Nephron (organoid): ENCODE measurements at regions not wholly inside any gene's neighbourhood (a gene's known extent, or its start where the extent isn't known, plus 50 kb on each side); places are given as distances from the start of the nearest gene placed in this dataset.

Experiments used
- H3K27ac Mint-ChIP-seq, 3 experiments: 2 replicates each; pipeline ENCODE4 v1.8.0; 2020; ENCODE audit warnings: mixed read lengths in 3 of 3, mild to moderate bottlenecking in 2 of 3, moderate library complexity in 1 of 3
- H3K27me3 Mint-ChIP-seq: 2 replicates; pipeline ENCODE4 v1.8.0; 2021; ENCODE audit warnings: low read depth, mild to moderate bottlenecking, moderate library complexity, mixed read lengths
- H3K36me3 Mint-ChIP-seq: 2 replicates; pipeline ENCODE4 v1.8.0; 2020; ENCODE audit warnings: low read depth, mixed read lengths
- H3K4me1 Mint-ChIP-seq: 2 replicates; pipeline ENCODE4 v1.8.0; 2020; ENCODE audit warnings: mixed read lengths
- H3K4me3 Mint-ChIP-seq, 3 experiments: 2 replicates each; pipeline ENCODE4 v1.8.0; 2020; ENCODE audit warnings: mild to moderate bottlenecking in 3 of 3, mixed read lengths in 3 of 3, moderate library complexity in 2 of 3
- H3K9me3 Mint-ChIP-seq: 2 replicates; pipeline ENCODE4 v1.8.0; 2020; ENCODE audit warnings: mixed read lengths
- TF ChIP-seq, protein P1 (sequence below), 3 experiments: fragments of 200-600 bp; sonication (generic); IDR thresholded peaks; one replicate each; pipeline ENCODE4 v1.5.0; 2021; ENCODE audit warnings: antibody characterized with exemption in 3 of 3; ENCODE audit not compliant: unreplicated experiment in 3 of 3

DNA sequence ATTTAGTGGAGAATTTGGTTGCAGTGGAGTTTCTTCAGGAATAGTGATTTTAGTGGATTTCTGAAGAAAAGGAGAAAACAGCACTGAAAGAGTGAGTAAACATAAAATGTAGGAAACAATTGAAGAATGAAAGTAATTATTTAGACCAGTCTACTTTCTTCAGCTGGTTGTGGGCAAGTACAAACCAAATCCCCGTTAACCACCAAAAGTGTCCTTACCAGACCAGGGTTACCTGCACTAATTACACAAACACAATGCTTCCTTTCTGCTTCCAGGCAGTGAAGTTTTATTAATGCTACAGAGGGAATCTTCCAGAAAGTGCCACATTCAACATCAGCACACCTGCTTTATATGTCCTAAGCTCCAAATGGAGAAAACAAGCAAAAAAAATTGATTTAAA, 248.0 kb upstream of the TBC1D5 start:
- no peaks in the 10 kb centered on the region for H3K27me3 Mint-ChIP-seq
- no peaks in the 10 kb centered on the region for H3K36me3 Mint-ChIP-seq
- no peak overlapping the region for H3K4me3 Mint-ChIP-seq
- H3K27ac Mint-ChIP-seq: no peak overlapping the region
- no peaks in the 10 kb centered on the region for H3K9me3 Mint-ChIP-seq
- TF ChIP-seq, protein P1, sequence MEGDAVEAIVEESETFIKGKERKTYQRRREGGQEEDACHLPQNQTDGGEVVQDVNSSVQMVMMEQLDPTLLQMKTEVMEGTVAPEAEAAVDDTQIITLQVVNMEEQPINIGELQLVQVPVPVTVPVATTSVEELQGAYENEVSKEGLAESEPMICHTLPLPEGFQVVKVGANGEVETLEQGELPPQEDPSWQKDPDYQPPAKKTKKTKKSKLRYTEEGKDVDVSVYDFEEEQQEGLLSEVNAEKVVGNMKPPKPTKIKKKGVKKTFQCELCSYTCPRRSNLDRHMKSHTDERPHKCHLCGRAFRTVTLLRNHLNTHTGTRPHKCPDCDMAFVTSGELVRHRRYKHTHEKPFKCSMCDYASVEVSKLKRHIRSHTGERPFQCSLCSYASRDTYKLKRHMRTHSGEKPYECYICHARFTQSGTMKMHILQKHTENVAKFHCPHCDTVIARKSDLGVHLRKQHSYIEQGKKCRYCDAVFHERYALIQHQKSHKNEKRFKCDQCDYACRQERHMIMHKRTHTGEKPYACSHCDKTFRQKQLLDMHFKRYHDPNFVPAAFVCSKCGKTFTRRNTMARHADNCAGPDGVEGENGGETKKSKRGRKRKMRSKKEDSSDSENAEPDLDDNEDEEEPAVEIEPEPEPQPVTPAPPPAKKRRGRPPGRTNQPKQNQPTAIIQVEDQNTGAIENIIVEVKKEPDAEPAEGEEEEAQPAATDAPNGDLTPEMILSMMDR (IDR thresholded peaks at IDR 0.05; ENCODE audit: unreplicated experiment in 3 of 3): no peak
- H3K4me1 Mint-ChIP-seq: no peaks in the 10 kb centered on the region

DNA sequence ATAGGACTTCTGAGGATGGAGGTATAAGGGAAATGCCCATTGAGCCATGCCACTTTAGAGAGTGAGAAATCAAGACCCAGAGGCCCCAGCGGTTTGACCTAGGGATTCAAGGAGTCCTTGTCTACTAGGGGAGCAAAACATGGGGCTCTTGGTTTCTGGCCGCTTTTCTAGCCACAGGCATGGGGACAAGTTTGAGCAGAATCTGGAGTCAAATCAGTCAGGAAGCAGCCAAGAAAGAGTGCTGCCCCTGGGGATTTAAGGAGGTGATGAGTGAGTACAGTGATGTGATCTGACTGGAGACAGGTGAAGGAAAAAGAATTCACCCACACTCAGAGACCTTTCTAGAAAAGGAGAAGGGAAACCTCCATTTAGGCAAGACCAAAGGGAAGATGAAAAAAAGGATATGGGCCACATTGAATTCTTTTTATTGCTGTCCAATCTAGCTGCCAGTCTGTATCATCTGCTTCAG, 244.0 kb upstream of the TBC1D5 start:
- H3K27me3 Mint-ChIP-seq: no peaks in the 10 kb centered on the region
- no peak overlapping the region for H3K27ac Mint-ChIP-seq
- no peak overlapping the region for H3K4me3 Mint-ChIP-seq
- H3K4me1 Mint-ChIP-seq: no peaks in the 10 kb centered on the region
- H3K36me3 Mint-ChIP-seq: no peaks in the 10 kb centered on the region
- H3K9me3 Mint-ChIP-seq: no peaks in the 10 kb centered on the region
- TF ChIP-seq, protein P1 (IDR thresholded peaks at IDR 0.05; ENCODE audit: unreplicated experiment in 3 of 3): no peak

DNA sequence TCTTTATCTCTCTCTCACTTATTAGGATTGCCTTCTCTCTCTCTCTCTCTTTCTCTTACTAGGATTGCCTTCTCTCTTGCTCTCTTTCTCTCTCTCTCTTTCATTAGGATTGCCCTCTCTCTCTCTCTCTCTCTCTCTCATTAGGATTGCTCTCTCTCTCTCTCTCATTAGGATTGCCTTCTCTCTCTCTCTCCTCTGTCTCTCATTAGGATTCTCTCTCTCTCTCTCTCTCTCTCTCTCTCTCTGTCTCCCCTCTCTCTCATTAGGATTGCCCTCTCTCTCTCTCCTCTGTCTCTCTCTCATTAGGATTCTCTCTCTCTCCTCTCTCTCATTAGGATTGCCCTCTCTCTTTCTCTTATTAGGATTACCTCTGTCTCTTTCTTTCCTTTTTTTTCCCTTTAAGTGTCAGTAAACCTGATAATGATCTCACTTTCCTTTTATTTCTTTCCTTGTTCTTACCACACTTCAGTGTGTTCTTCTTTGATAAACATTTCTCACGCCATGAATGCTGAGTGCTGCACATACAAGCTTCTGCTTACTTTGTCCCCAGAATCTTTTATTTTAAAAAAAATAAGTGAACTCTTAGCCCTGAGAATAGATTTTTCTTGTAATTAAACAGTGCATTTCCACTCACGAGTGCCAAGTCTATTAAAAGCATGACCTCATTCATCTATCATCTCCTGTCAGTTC, 243.4 kb upstream of the TBC1D5 start:
- Mint-ChIP-seq H3K4me3 (no peak overlapping the region), H3K27ac (no peak overlapping the region), H3K9me3 (no peaks in the 10 kb centered on the region), H3K4me1 (no peaks in the 10 kb centered on the region), H3K36me3 (no peaks in the 10 kb centered on the region), H3K27me3 (no peaks in the 10 kb centered on the region)
- TF ChIP-seq, protein P1 (IDR thresholded peaks at IDR 0.05; ENCODE audit: unreplicated experiment in 3 of 3): no peak

DNA sequence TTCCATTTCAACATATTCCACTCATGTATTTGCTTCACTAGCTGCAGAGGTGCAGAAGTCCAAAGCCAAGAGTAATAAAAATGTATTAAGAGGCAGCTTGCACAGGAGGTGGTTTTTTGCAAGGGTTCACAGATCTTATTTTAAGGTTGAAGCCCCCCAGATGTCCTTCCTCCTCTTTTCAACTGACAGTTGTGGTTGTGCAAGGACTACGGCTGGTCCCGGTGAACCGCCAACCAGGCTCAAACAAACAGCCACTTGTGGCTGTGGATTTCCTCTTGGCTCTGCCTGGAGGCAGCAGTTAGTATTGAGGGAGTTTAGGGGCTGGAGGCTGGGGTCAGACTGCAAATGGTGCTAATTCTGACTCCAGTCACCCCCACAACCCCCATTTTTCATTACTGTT, 240.7 kb upstream of the TBC1D5 start:
- Mint-ChIP-seq H3K9me3 (no peaks in the 10 kb centered on the region), H3K27ac (no peak overlapping the region), H3K4me1 (no peaks in the 10 kb centered on the region), H3K4me3 (no peak overlapping the region), H3K36me3 (no peaks in the 10 kb centered on the region), H3K27me3 (no peaks in the 10 kb centered on the region)
- TF ChIP-seq, protein P1 (IDR thresholded peaks at IDR 0.05; ENCODE audit: unreplicated experiment in 3 of 3): no peak

DNA sequence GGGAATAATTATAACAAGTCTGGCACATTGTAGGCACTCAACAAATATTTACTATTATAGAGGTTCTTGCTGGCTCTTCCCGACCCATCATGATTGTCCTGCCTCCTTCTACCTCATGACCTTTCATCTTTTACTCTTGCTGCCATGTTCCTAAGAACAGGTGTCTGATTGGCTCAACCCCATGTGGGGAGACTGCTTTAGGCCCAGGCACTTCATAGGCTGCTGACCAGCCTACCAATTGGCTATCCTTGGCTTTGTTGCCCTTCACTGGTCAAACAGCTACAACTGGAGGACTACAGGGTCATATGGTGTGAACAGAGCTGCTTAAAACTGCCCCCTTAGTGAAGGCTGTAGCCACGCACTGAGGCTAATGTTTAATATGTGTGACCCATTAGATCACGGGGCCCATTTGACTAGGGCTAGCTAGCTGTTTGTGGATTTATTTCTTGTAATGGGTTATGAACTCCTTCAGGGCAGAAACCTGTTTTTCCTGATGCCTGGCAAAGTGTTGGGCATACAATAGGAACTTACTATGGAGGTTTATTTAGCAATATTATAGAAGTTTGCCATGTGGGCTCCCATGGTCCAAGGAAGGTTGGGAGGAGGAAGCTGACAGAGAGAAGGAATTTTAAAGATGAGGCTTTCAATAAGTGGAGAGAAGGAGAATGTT, 239.9 kb upstream of the TBC1D5 start:
- Mint-ChIP-seq H3K4me1 (no peaks in the 10 kb centered on the region), H3K9me3 (no peaks in the 10 kb centered on the region), H3K27ac (peak overlapping the region in 1 of 3 experiments; percentile 41), H3K36me3 (no peaks in the 10 kb centered on the region), H3K4me3 (no peak overlapping the region), H3K27me3 (no peaks in the 10 kb centered on the region)
- TF ChIP-seq, protein P1 (IDR thresholded peaks at IDR 0.05; ENCODE audit: unreplicated experiment in 3 of 3): no peak

DNA sequence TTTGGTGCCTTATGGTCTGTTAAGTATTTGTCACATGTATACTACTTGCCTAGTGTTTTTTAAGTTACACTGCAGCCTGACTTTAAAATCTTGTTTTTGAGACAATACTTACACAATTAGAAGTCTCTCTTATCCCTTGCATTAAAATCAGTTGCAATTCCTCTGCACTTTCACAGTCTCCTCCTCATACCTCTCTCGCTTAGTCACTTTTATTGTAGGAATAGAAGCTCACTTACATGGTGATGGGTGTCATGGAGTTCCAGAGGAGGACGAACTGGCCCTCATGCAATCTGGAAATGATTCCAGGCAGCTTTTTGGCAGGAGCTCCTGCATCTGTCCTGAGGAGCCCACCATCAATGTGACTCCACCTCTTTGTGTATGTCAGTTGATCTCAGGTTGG, 238.4 kb upstream of the TBC1D5 start:
- H3K9me3 Mint-ChIP-seq: no peaks in the 10 kb centered on the region
- no peak overlapping the region for H3K4me3 Mint-ChIP-seq
- no peaks in the 10 kb centered on the region for H3K4me1 Mint-ChIP-seq
- TF ChIP-seq, protein P1 (IDR thresholded peaks at IDR 0.05; ENCODE audit: unreplicated experiment in 3 of 3): no peak
- no peaks in the 10 kb centered on the region for H3K27me3 Mint-ChIP-seq
- H3K36me3 Mint-ChIP-seq: no peaks in the 10 kb centered on the region
- H3K27ac Mint-ChIP-seq: no peak overlapping the region
